ENCODE measurements at regions not wholly inside any gene's neighbourhood (a gene's known extent, or its start where the extent isn't known, plus 50 kb on each side); places are given as distances from the start of the nearest gene placed in this dataset.

DNA sequence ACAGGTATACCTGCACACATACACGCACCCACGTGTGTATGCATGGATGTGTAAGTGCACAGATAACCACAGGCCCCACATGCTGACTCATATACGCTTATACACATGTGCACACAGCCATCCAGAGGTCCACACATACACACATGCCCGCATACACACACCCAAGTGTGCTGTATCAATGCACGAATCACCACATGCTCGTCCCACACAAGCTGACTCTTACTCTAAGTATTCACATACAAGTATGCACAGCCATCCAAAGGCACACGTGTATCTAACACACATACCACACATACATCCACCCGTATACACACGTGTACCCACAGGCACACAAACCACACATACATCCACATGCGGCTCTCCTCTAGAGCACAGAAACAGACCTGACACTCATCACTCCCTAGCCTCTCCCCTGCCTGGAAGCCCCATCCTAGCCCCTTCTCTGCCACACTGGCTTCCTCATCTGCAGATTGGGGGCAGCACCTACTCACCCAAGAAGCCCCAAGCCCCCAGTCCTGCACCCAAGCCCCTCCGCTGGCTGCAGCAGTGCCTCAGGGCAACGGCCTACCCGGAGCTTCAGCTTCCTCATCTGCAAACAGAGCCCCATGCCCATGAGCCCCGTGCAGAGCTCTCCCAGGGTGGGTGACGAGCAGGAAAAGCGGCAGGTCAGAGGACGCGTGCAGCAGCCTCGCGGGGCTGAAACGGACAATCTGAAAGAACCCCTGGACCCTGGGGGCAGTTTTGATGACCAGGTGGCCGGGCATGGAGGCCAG is 105.4 kb downstream of the NCOR2 start:
- no TSS peak for BruUV-seq (replicated peaks)
- intact Hi-C loops (cut with micrococcal nuclease): no loop called here

More for the DNA sequence above, 105.4 kb downstream of the NCOR2 start:
- Histone ChIP-seq H4K91ac (ENCODE audit: insufficient read depth, low read depth, low read length) (no peak overlapping the region), H3K4me2 (ENCODE audit: low read depth, low read length) (no peak overlapping the region), H3K79me1 (ENCODE audit: low read depth in 1 of 2, low read length in 2 of 2) (peaks cover 27 to 72% of the 10 kb centered on the region in 2 experiments), H3K14ac (replicated peaks; ENCODE audit: low read depth, low read length) (no peak overlapping the region), H4K8ac (ENCODE audit: low read depth in 2 of 2, low read length in 2 of 2) (no peak overlapping the region), H3K27me3 (ENCODE audit: control insufficient read depth, insufficient read depth, low read length) (no peaks in the 10 kb centered on the region), H3K4me3 (ENCODE audit: insufficient read depth, low read depth, low read length) (no peak overlapping the region), H3K18ac (ENCODE audit: low read depth, low read length) (no peak overlapping the region), H2BK20ac (ENCODE audit: low read depth, low read length) (no peak overlapping the region), H2AK5ac (ENCODE audit: low read depth, low read length) (no peak overlapping the region), H4K20me1 (ENCODE audit: insufficient read depth, low read length) (peaks cover 16% of the 10 kb centered on the region), H4K5ac (ENCODE audit: low read depth, low read length) (no peak overlapping the region), H3K27ac (ENCODE audit: insufficient read depth, low read length) (no peak overlapping the region), H3K23ac (ENCODE audit: low read depth, low read length) (no peak overlapping the region), H3K36me3 (ENCODE audit: control insufficient read depth, insufficient read depth, low read length) (peaks cover 61% of the 10 kb centered on the region), H2BK15ac (ENCODE audit: low read depth, low read length) (no peak overlapping the region), H3K9ac (ENCODE audit: low read depth, low read length) (no peak overlapping the region), H2BK120ac (ENCODE audit: low read depth, low read length) (no peak overlapping the region), H3K4ac (ENCODE audit: low read depth, low read length) (no peak overlapping the region), H3K9me3 (ENCODE audit: control insufficient read depth, insufficient read depth, low read length) (peaks cover 10% of the 10 kb centered on the region), H2BK5ac (ENCODE audit: low read depth, low read length, poor library complexity, severe bottlenecking) (no peak overlapping the region), H2AK9ac (replicated peaks; ENCODE audit: low read depth, low read length, poor library complexity) (no peak overlapping the region), H3K9me1 (ENCODE audit: insufficient read depth, low read length) (peaks cover 12% of the 10 kb centered on the region), H3K4me1 (ENCODE audit: control insufficient read depth, insufficient read depth, low read length) (peaks cover 5% of the 10 kb centered on the region; the same call in 1 of the 2 replicates), H3K56ac (ENCODE audit: extremely low read depth, insufficient read depth, low read length) (no peak overlapping the region), H2AFZ (replicated peaks; ENCODE audit: low read length, poor library complexity) (no peak overlapping the region)
- dilution Hi-C loops (cut with HindIII; ENCODE audit: low sequenced_read_pairs, unreplicated experiment): no loop called here
- POLR2A ChIA-PET (ENCODE audit: unreplicated experiment): no interaction called here
- ATAC-seq (ENCODE audit: low read depth) (no peak), DNase-seq (peak; percentile 33)
- in situ Hi-C loops (cut with MboI; ENCODE audit: low sequenced_read_pairs): no loop called here
- TF ChIP-seq NFE2L2 (IDR thresholded peaks at IDR 0.05; ENCODE audit: low read depth, low read length) (no peak), FOS (IDR thresholded peaks at IDR 0.05; ENCODE audit: low read depth, low read length) (no peak), RFX5 (IDR thresholded peaks at IDR 0.05; ENCODE audit: low read depth, low read length) (no peak), SMC3 (IDR thresholded peaks at IDR 0.05; ENCODE audit: low read depth, low read length) (no peak), BHLHE40 (IDR thresholded peaks at IDR 0.05; ENCODE audit: low read depth, low read length) (no peak), MAZ (IDR thresholded peaks at IDR 0.05; ENCODE audit: borderline replicate concordance, low read depth, low read length) (no peak), POLR2A (IDR thresholded peaks at IDR 0.05; ENCODE audit: low read depth, low read length) (no peak), RCOR1 (IDR thresholded peaks at IDR 0.05; ENCODE audit: insufficient replicate concordance, low read length) (no peak), CHD1 (IDR thresholded peaks at IDR 0.05; ENCODE audit: low read depth, low read length) (no peak), MXI1 (IDR thresholded peaks at IDR 0.05; ENCODE audit: borderline replicate concordance, low read depth, low read length) (no peak), MAFK (IDR thresholded peaks at IDR 0.05; ENCODE audit: low read depth, low read length) (no peak), RAD21 (IDR thresholded peaks at IDR 0.05; ENCODE audit: low read length) (no peak), CEBPB (IDR thresholded peaks at IDR 0.05; ENCODE audit: low read depth, low read length) (no peak)
- TF ChIP-seq, protein P1, sequence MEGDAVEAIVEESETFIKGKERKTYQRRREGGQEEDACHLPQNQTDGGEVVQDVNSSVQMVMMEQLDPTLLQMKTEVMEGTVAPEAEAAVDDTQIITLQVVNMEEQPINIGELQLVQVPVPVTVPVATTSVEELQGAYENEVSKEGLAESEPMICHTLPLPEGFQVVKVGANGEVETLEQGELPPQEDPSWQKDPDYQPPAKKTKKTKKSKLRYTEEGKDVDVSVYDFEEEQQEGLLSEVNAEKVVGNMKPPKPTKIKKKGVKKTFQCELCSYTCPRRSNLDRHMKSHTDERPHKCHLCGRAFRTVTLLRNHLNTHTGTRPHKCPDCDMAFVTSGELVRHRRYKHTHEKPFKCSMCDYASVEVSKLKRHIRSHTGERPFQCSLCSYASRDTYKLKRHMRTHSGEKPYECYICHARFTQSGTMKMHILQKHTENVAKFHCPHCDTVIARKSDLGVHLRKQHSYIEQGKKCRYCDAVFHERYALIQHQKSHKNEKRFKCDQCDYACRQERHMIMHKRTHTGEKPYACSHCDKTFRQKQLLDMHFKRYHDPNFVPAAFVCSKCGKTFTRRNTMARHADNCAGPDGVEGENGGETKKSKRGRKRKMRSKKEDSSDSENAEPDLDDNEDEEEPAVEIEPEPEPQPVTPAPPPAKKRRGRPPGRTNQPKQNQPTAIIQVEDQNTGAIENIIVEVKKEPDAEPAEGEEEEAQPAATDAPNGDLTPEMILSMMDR (conservative IDR thresholded peaks at IDR 0.05; ENCODE audit: low read depth, low read length): no peak
- TF ChIP-seq, protein P2, sequence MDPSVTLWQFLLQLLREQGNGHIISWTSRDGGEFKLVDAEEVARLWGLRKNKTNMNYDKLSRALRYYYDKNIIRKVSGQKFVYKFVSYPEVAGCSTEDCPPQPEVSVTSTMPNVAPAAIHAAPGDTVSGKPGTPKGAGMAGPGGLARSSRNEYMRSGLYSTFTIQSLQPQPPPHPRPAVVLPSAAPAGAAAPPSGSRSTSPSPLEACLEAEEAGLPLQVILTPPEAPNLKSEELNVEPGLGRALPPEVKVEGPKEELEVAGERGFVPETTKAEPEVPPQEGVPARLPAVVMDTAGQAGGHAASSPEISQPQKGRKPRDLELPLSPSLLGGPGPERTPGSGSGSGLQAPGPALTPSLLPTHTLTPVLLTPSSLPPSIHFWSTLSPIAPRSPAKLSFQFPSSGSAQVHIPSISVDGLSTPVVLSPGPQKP (IDR thresholded peaks at IDR 0.05; ENCODE audit: borderline replicate concordance, low read depth, low read length): no peak
- TF ChIP-seq, protein P3, sequence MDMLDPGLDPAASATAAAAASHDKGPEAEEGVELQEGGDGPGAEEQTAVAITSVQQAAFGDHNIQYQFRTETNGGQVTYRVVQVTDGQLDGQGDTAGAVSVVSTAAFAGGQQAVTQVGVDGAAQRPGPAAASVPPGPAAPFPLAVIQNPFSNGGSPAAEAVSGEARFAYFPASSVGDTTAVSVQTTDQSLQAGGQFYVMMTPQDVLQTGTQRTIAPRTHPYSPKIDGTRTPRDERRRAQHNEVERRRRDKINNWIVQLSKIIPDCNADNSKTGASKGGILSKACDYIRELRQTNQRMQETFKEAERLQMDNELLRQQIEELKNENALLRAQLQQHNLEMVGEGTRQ (IDR thresholded peaks at IDR 0.05; ENCODE audit: low read depth, low read length): no peak
- 83% methylated on average over 11 of the region's 22 CpGs; no CpG with 5 or more reads in 1 of the 2 experiments for WGBS, 2 experiments (ENCODE audit: extremely low coverage in 2 of 2, insufficient read length in 1 of 2)
- CTCF ChIA-PET: no interaction called here

Measured in IMR-90 (cell line).